H1 (cell line): ENCODE measurements at regions not wholly inside any gene's neighbourhood (a gene's known extent, or its start where the extent isn't known, plus 50 kb on each side); places are given as distances from the start of the nearest gene placed in this dataset.

Experiments
- BCL11A ChIP-seq, 2 experiments: IDR thresholded peaks; one replicate each; pipeline ENCODE4 v1.6.1; 2011; ENCODE audit warnings: low read depth in 2 of 2, low read length in 2 of 2, mild to moderate bottlenecking in 2 of 2
- CHD2 ChIP-seq: IDR thresholded peaks from 2 replicates; pipeline ENCODE4 v1.6.1; 2012; ENCODE audit warnings: low read length, improper control_type of control experiment
- EZH2 ChIP-seq: fragments of 200-600 bp; sonication (generic); IDR thresholded peaks from 2 replicates; pipeline ENCODE4 v1.7.1; 2012; ENCODE audit warnings: low read depth, mild to moderate bottlenecking, moderate library complexity, low read length, inconsistent platforms; ENCODE audit not compliant: severe bottlenecking
- HDAC6 ChIP-seq: IDR thresholded peaks from one replicate; pipeline ENCODE4 v1.7.1; 2012; ENCODE audit warnings: low read depth, mild to moderate bottlenecking, inconsistent platforms, low read length, moderate library complexity
- PHF8 ChIP-seq: fragments of 200-600 bp; sonication (generic); conservative IDR thresholded peaks from 2 replicates; pipeline ENCODE4 v1.7.1; 2012; ENCODE audit warnings: low read depth, mild to moderate bottlenecking, inconsistent platforms, low read length, moderate library complexity
- POLR2A ChIP-seq, 2 experiments: IDR thresholded peaks; 1 replicate in 1 of 2; 2 replicates in 1 of 2; pipeline ENCODE4 v1.6.1; 2011; ENCODE audit warnings: low read depth in 2 of 2, low read length in 2 of 2, mild to moderate bottlenecking in 2 of 2; ENCODE audit errors: control extremely low read depth in 1 of 2
- POLR2AphosphoS5 ChIP-seq: IDR thresholded peaks from 2 replicates; pipeline ENCODE4 v1.6.1; 2011; ENCODE audit warnings: low read depth, low read length
- YY1 ChIP-seq: IDR thresholded peaks from 2 replicates; pipeline ENCODE4 v1.6.1; 2011; ENCODE audit warnings: low read depth, mild to moderate bottlenecking, low read length
- TF ChIP-seq, protein P1 (sequence below), 3 experiments: IDR thresholded peaks; 1 replicate in 2 of 3; 2 replicates in 1 of 3; pipeline versions ENCODE4 v1.5.1 to v1.6.1; 2011; ENCODE audit warnings: low read length in 3 of 3, mild to moderate bottlenecking in 3 of 3, inconsistent platforms in 2 of 3, low read depth in 1 of 3, moderate library complexity in 1 of 3; ENCODE audit not compliant: insufficient read depth in 1 of 3; ENCODE audit errors: control extremely low read depth in 1 of 3

DNA sequence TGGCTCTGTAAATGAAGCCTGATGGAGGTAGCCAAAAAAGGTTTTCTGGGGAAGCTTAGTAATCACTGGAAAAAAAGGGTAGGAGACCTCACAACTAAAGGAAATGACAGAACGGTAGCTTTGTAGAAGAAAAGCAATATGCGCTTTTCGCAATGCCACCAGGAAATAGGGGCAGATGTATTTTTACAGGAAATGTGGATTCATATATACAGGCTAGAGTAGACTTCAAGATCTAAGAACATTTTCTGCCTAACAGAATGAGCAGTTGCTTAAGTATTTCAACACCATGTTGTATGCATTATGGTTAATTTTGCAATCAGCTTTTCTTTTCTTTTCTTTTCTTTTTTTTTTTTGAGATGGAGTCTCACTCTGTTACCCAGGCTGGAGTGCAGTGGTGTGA, 219.6 kb downstream of the CD83 start:
- TF ChIP-seq, protein P1, sequence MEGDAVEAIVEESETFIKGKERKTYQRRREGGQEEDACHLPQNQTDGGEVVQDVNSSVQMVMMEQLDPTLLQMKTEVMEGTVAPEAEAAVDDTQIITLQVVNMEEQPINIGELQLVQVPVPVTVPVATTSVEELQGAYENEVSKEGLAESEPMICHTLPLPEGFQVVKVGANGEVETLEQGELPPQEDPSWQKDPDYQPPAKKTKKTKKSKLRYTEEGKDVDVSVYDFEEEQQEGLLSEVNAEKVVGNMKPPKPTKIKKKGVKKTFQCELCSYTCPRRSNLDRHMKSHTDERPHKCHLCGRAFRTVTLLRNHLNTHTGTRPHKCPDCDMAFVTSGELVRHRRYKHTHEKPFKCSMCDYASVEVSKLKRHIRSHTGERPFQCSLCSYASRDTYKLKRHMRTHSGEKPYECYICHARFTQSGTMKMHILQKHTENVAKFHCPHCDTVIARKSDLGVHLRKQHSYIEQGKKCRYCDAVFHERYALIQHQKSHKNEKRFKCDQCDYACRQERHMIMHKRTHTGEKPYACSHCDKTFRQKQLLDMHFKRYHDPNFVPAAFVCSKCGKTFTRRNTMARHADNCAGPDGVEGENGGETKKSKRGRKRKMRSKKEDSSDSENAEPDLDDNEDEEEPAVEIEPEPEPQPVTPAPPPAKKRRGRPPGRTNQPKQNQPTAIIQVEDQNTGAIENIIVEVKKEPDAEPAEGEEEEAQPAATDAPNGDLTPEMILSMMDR (IDR thresholded peaks at IDR 0.05; ENCODE audit: control extremely low read depth in 1 of 3, insufficient read depth in 1 of 3, low read depth in 1 of 3, low read length in 3 of 3) = no peak
- TF ChIP-seq HDAC6 (no peak), CHD2 (no peak), BCL11A (IDR thresholded peaks at IDR 0.05; ENCODE audit: low read depth in 2 of 2, low read length in 2 of 2) (no peak), YY1 (no peak), POLR2AphosphoS5 (no peak), EZH2 (no peak), POLR2A (IDR thresholded peaks at IDR 0.05; ENCODE audit: control extremely low read depth in 1 of 2, low read depth in 2 of 2, low read length in 2 of 2) (no peak), PHF8 (no peak)
